ENCODE measurements at regions not wholly inside any gene's neighbourhood (a gene's known extent, or its start where the extent isn't known, plus 50 kb on each side); places are given as distances from the start of the nearest gene placed in this dataset.

GRCh38 chr6:48471326-48471725 lies 360.3 kb upstream of the PTCHD4 start:
- H3K36me3 Mint-ChIP-seq (ENCODE audit: low read depth), result no peaks in the 10 kb centered on the region
- intact Hi-C loops (cut with micrococcal nuclease), result no loop called here
- DNase-seq (no peak), ATAC-seq (ENCODE audit: low read depth) (no peak)
- H3K27ac Mint-ChIP-seq, result no peak overlapping the region
- peaks cover 2% of the 10 kb centered on the region for H3K9me3 Mint-ChIP-seq
- no peak for TF ChIP-seq CTCF (IDR thresholded peaks at IDR 0.05)
- no peaks in the 10 kb centered on the region for H3K27me3 Mint-ChIP-seq
- no peaks in the 10 kb centered on the region for H3K4me1 Mint-ChIP-seq
- no peak overlapping the region for H3K4me3 Mint-ChIP-seq
- CTCF ChIA-PET, result no interaction called here
- POLR2A ChIA-PET, result no interaction called here

GRCh38 chr6:48449002-48449401 lies 338.0 kb upstream of the PTCHD4 start:
- H3K4me3 Mint-ChIP-seq, result no peak overlapping the region
- H3K27ac Mint-ChIP-seq, result no peak overlapping the region
- peaks cover 13% of the 10 kb centered on the region for H3K9me3 Mint-ChIP-seq
- no peaks in the 10 kb centered on the region for H3K4me1 Mint-ChIP-seq
- POLR2A ChIA-PET, result no interaction called here
- ATAC-seq (ENCODE audit: low read depth) (no peak), DNase-seq (no peak)
- intact Hi-C loops (cut with micrococcal nuclease), result no loop called here
- CTCF ChIA-PET, result no interaction called here
- H3K36me3 Mint-ChIP-seq (ENCODE audit: low read depth), result no peaks in the 10 kb centered on the region
- H3K27me3 Mint-ChIP-seq, result no peaks in the 10 kb centered on the region
- TF ChIP-seq CTCF (IDR thresholded peaks at IDR 0.05), result no peak

- Mint-ChIP-seq H3K27ac (no peak overlapping the region), H3K4me1 (no peaks in the 10 kb centered on the region), H3K36me3 (ENCODE audit: low read depth) (no peaks in the 10 kb centered on the region), H3K27me3 (no peaks in the 10 kb centered on the region), H3K9me3 (peaks cover 13% of the 10 kb centered on the region), H3K4me3 (no peak overlapping the region)
- intact Hi-C loops (cut with micrococcal nuclease), result no loop called here
- ATAC-seq (ENCODE audit: low read depth), result no peak
- ChIA-PET CTCF (no interaction called here), POLR2A (no interaction called here)
- no peak for DNase-seq
- no peak for TF ChIP-seq CTCF (IDR thresholded peaks at IDR 0.05)
Observed at GRCh38 chr6:48447251-48447650, 336.3 kb upstream of the PTCHD4 start.

GRCh38 chr6:48429610-48430009 lies 318.6 kb upstream of the PTCHD4 start:
- TF ChIP-seq CTCF (IDR thresholded peaks at IDR 0.05), result no peak
- no peaks in the 10 kb centered on the region for H3K27me3 Mint-ChIP-seq
- no peak for ATAC-seq (ENCODE audit: low read depth)
- intact Hi-C loops (cut with micrococcal nuclease), result no loop called here
- H3K4me3 Mint-ChIP-seq, result no peak overlapping the region
- DNase-seq, result no peak
- CTCF ChIA-PET, result no interaction called here
- POLR2A ChIA-PET, result no interaction called here
- H3K4me1 Mint-ChIP-seq, result no peaks in the 10 kb centered on the region
- H3K27ac Mint-ChIP-seq, result no peak overlapping the region
- no peaks in the 10 kb centered on the region for H3K36me3 Mint-ChIP-seq (ENCODE audit: low read depth)
- H3K9me3 Mint-ChIP-seq, result peaks cover 3% of the 10 kb centered on the region

GRCh38 chr6:48429021-48429420 lies 318.0 kb upstream of the PTCHD4 start:
- Mint-ChIP-seq H3K27me3 (no peaks in the 10 kb centered on the region), H3K4me1 (no peaks in the 10 kb centered on the region), H3K27ac (no peak overlapping the region), H3K4me3 (no peak overlapping the region), H3K36me3 (ENCODE audit: low read depth) (no peaks in the 10 kb centered on the region), H3K9me3 (peaks cover 3% of the 10 kb centered on the region)
- CTCF ChIA-PET, result no interaction called here
- intact Hi-C loops (cut with micrococcal nuclease), result no loop called here
- TF ChIP-seq CTCF (IDR thresholded peaks at IDR 0.05), result no peak
- ATAC-seq (ENCODE audit: low read depth) (no peak), DNase-seq (no peak)
- POLR2A ChIA-PET, result no interaction called here
